Osteoblast (primary cell): ENCODE measurements at regions not wholly inside any gene's neighbourhood (a gene's known extent, or its start where the extent isn't known, plus 50 kb on each side); places are given as distances from the start of the nearest gene placed in this dataset.

Source experiments
- DNase-seq: peaks from one replicate; pipeline ENCODE4 v3.0.0; 2011; ENCODE audit warnings: low spot score, mixed read lengths; ENCODE audit not compliant: insufficient read length; ENCODE audit errors: missing footprints
- H2AFZ ChIP-seq: 2 replicates; pipeline ENCODE4 v1.6.0; 2011; ENCODE audit warnings: mild to moderate bottlenecking, low read length
- H3K27ac ChIP-seq: 2 replicates; pipeline ENCODE4 v1.5.1; 2011; ENCODE audit warnings: mild to moderate bottlenecking, low read depth, low read length, moderate library complexity
- H3K27me3 ChIP-seq: 2 replicates; pipeline ENCODE4 v1.6.0; 2012; ENCODE audit warnings: mild to moderate bottlenecking, control low read depth, inconsistent platforms, low read length, moderate library complexity; ENCODE audit not compliant: insufficient read depth
- H3K36me3 ChIP-seq: 2 replicates; pipeline ENCODE4 v1.5.1; 2011; ENCODE audit warnings: mild to moderate bottlenecking, low read length, control low read depth, moderate library complexity; ENCODE audit not compliant: insufficient read depth
- H3K4me1 ChIP-seq: 2 replicates; pipeline ENCODE4 v1.5.1; 2011; ENCODE audit warnings: mild to moderate bottlenecking, low read length, control low read depth, moderate library complexity; ENCODE audit not compliant: insufficient read depth
- H3K4me2 ChIP-seq: 2 replicates; pipeline ENCODE4 v1.6.0; 2011; ENCODE audit warnings: mild to moderate bottlenecking, low read length; ENCODE audit not compliant: insufficient read depth
- H3K4me3 ChIP-seq: fragments of 200-600 bp; sonication (generic); 3 replicates; pipeline ENCODE4 v1.5.1; 2012; ENCODE audit warnings: mild to moderate bottlenecking, low read length, inconsistent platforms; ENCODE audit not compliant: insufficient read depth
- H3K79me2 ChIP-seq: 2 replicates; pipeline ENCODE4 v1.6.0; 2012; ENCODE audit warnings: mild to moderate bottlenecking, low read length, control low read depth, inconsistent platforms; ENCODE audit not compliant: insufficient read depth
- H3K9me3 ChIP-seq: 2 replicates; pipeline ENCODE4 v1.5.1; 2011; ENCODE audit warnings: low read depth, low read length, control low read depth
- H4K20me1 ChIP-seq: 2 replicates; pipeline ENCODE4 v1.6.0; 2012; ENCODE audit warnings: mild to moderate bottlenecking, low read length, control low read depth; ENCODE audit not compliant: insufficient read depth
- CTCF ChIP-seq: IDR thresholded peaks from 2 replicates; pipeline ENCODE4 v1.5.1; 2011; ENCODE audit warnings: mild to moderate bottlenecking, low read depth, low read length, moderate library complexity; ENCODE audit errors: extremely low read depth

GRCh38 chr1:200302192-200302920, 107.5 kb downstream of the ZNF281 start:
- Histone ChIP-seq H2AFZ (peak overlapping the region; percentile 96), H3K4me1 (peaks cover 3% of the 10 kb centered on the region), H3K4me2 (peak overlapping the region; percentile 98), H3K79me2 (no peaks in the 10 kb centered on the region), H3K27ac (peak overlapping the region; percentile 59), H3K4me3 (peak overlapping the region; percentile 88), H3K27me3 (no peaks in the 10 kb centered on the region), H3K9me3 (no peaks in the 10 kb centered on the region), H3K36me3 (no peaks in the 10 kb centered on the region), H4K20me1 (no peaks in the 10 kb centered on the region)
- TF ChIP-seq CTCF: no peak
- DNase-seq: peak; percentile 89

- DNase-seq: no peak
- Histone ChIP-seq H3K79me2 (no peaks in the 10 kb centered on the region), H2AFZ (peak overlapping the region; percentile 54), H3K4me3 (no peak overlapping the region), H3K27ac (no peak overlapping the region), H3K4me2 (peak overlapping the region; percentile 98), H3K36me3 (no peaks in the 10 kb centered on the region), H3K9me3 (no peaks in the 10 kb centered on the region), H3K27me3 (no peaks in the 10 kb centered on the region), H4K20me1 (no peaks in the 10 kb centered on the region), H3K4me1 (peaks cover 3% of the 10 kb centered on the region)
- no peak for TF ChIP-seq CTCF
These were observed 108.7 kb downstream of the ZNF281 start for GRCh38 chr1:200301152-200301551.

GRCh38 chr1:200299571-200299970, 110.3 kb downstream of the ZNF281 start:
- H4K20me1 ChIP-seq: no peaks in the 10 kb centered on the region
- no peaks in the 10 kb centered on the region for H3K9me3 ChIP-seq
- H3K4me3 ChIP-seq: no peak overlapping the region
- no peak overlapping the region for H3K27ac ChIP-seq
- no peak for TF ChIP-seq CTCF
- peaks cover 3% of the 10 kb centered on the region for H3K4me1 ChIP-seq
- DNase-seq: no peak
- no peak overlapping the region for H3K4me2 ChIP-seq
- no peaks in the 10 kb centered on the region for H3K27me3 ChIP-seq
- H3K36me3 ChIP-seq: no peaks in the 10 kb centered on the region
- no peak overlapping the region for H2AFZ ChIP-seq
- no peaks in the 10 kb centered on the region for H3K79me2 ChIP-seq

- Histone ChIP-seq H3K27ac (no peak overlapping the region), H4K20me1 (no peaks in the 10 kb centered on the region), H3K27me3 (no peaks in the 10 kb centered on the region), H2AFZ (no peak overlapping the region), H3K9me3 (no peaks in the 10 kb centered on the region), H3K36me3 (no peaks in the 10 kb centered on the region), H3K79me2 (no peaks in the 10 kb centered on the region), H3K4me3 (no peak overlapping the region), H3K4me2 (no peak overlapping the region), H3K4me1 (peaks cover 3% of the 10 kb centered on the region)
- DNase-seq: no peak
- TF ChIP-seq CTCF: no peak
These were observed 111.6 kb downstream of the ZNF281 start for GRCh38 chr1:200298242-200298641.
